IMR-90 (cell line): ENCODE measurements at regions not wholly inside any gene's neighbourhood (a gene's known extent, or its start where the extent isn't known, plus 50 kb on each side); places are given as distances from the start of the nearest gene placed in this dataset.

ENCODE experiments used
- ATAC-seq: fragments of 200-7000 bp; cut with Tn5 transposase; 2 replicates; pipeline ENCODE4 v1.9.1; 2020; ENCODE audit warnings: low read depth, mild to moderate bottlenecking, moderate library complexity
- BruUV-seq: library from RNA; stranded (reverse); fragments of 400-500 nt; replicated peaks from 2 replicates; lab custom pipeline; 2021; lab: Mats Ljungman, UMichigan
- CTCF ChIA-PET: fragments of 300-600 bp; formaldehyde crosslinking; extraction: SDS; loops from one replicate; lab custom pipeline; 2021; ENCODE audit warnings: antibody characterized with exemption; lab: Yijun Ruan, JAX
- POLR2A ChIA-PET: fragments of 300-600 bp; sonication (Branson Sonifier 250); formaldehyde crosslinking; loops from one replicate; lab custom pipeline; 2022; ENCODE audit warnings: antibody characterized with exemption; ENCODE audit not compliant: unreplicated experiment; lab: Charles Lee
- DNase-seq: peaks from one replicate; pipeline ENCODE4 v3.0.0; 2013
- H2AFZ ChIP-seq: replicated peaks from 2 replicates; pipeline ENCODE3; 2013; ENCODE audit warnings: low read length, mild to moderate bottlenecking; ENCODE audit not compliant: poor library complexity
- H2AK5ac ChIP-seq: 2 replicates; pipeline ENCODE4 v1.6.1; 2013; ENCODE audit warnings: low read depth, low read length, inconsistent platforms
- H2AK9ac ChIP-seq: replicated peaks from 2 replicates; pipeline ENCODE3; 2013; ENCODE audit warnings: mild to moderate bottlenecking, low read depth, low read length, moderate library complexity; ENCODE audit not compliant: poor library complexity
- H2BK120ac ChIP-seq: 2 replicates; pipeline ENCODE4 v1.6.1; 2013; ENCODE audit warnings: low read depth, low read length, inconsistent platforms
- H2BK15ac ChIP-seq: 3 replicates; pipeline ENCODE4 v1.6.1; 2013; ENCODE audit warnings: low read depth, low read length, inconsistent platforms
- H2BK20ac ChIP-seq: 2 replicates; pipeline ENCODE4 v1.6.1; 2013; ENCODE audit warnings: low read depth, mild to moderate bottlenecking, inconsistent platforms, low read length, moderate library complexity
- H2BK5ac ChIP-seq: 2 replicates; pipeline ENCODE4 v1.6.1; 2013; ENCODE audit warnings: mild to moderate bottlenecking, low read depth, low read length, inconsistent platforms; ENCODE audit not compliant: poor library complexity, severe bottlenecking
- H3K14ac ChIP-seq: replicated peaks from 2 replicates; pipeline ENCODE4 v1.6.1; 2013; ENCODE audit warnings: low read depth, low read length, inconsistent platforms
- H3K18ac ChIP-seq: 2 replicates; pipeline ENCODE4 v1.6.1; 2013; ENCODE audit warnings: low read depth, low read length, control low read depth
- H3K23ac ChIP-seq: 2 replicates; pipeline ENCODE4 v1.6.1; 2013; ENCODE audit warnings: low read depth, low read length, inconsistent platforms
- H3K27ac ChIP-seq: 2 replicates; pipeline ENCODE4 v1.5.1; 2013; ENCODE audit warnings: mild to moderate bottlenecking, control low read depth, low read length; ENCODE audit not compliant: insufficient read depth
- H3K27me3 ChIP-seq: 2 replicates; pipeline ENCODE4 v1.6.1; 2013; ENCODE audit warnings: low read length; ENCODE audit not compliant: control insufficient read depth, insufficient read depth
- H3K36me3 ChIP-seq: 2 replicates; pipeline ENCODE4 v1.6.1; 2013; ENCODE audit warnings: low read length, mixed read lengths; ENCODE audit not compliant: control insufficient read depth, insufficient read depth
- H3K4ac ChIP-seq: 2 replicates; pipeline ENCODE4 v1.6.1; 2013; ENCODE audit warnings: low read depth, low read length, inconsistent platforms
- H3K4me1 ChIP-seq: 2 replicates; pipeline ENCODE4 v1.6.1; 2013; ENCODE audit warnings: low read length, mixed read lengths; ENCODE audit not compliant: control insufficient read depth, insufficient read depth
- H3K4me2 ChIP-seq: 2 replicates; pipeline ENCODE4 v1.6.1; 2013; ENCODE audit warnings: low read depth, mild to moderate bottlenecking, control low read depth, low read length, moderate library complexity
- H3K4me3 ChIP-seq: 2 replicates; pipeline ENCODE4 v1.5.1; 2013; ENCODE audit warnings: low read depth, mild to moderate bottlenecking, control low read depth, low read length, moderate library complexity; ENCODE audit not compliant: insufficient read depth
- H3K56ac ChIP-seq: 2 replicates; pipeline ENCODE4 v1.6.1; 2013; ENCODE audit warnings: low read length, inconsistent platforms; ENCODE audit not compliant: insufficient read depth; ENCODE audit errors: extremely low read depth
- H3K79me1 ChIP-seq, 2 experiments: 2 replicates each; pipeline ENCODE4 v1.6.1; 2013; ENCODE audit warnings: low read length in 2 of 2, inconsistent platforms in 1 of 2, low read depth in 1 of 2
- H3K9ac ChIP-seq: 2 replicates; pipeline ENCODE4 v1.6.1; 2013; ENCODE audit warnings: low read depth, low read length, control low read depth
- H3K9me1 ChIP-seq: 2 replicates; pipeline ENCODE4 v1.6.1; 2013; ENCODE audit warnings: low read length, inconsistent platforms; ENCODE audit not compliant: insufficient read depth
- H3K9me3 ChIP-seq: 2 replicates; pipeline ENCODE4 v1.6.1; 2013; ENCODE audit warnings: low read length; ENCODE audit not compliant: control insufficient read depth, insufficient read depth
- H4K20me1 ChIP-seq: 2 replicates; pipeline ENCODE4 v1.6.1; 2013; ENCODE audit warnings: low read length, inconsistent platforms; ENCODE audit not compliant: insufficient read depth
- H4K5ac ChIP-seq: 2 replicates; pipeline ENCODE4 v1.6.1; 2013; ENCODE audit warnings: mild to moderate bottlenecking, low read depth, low read length, control low read depth
- H4K8ac ChIP-seq, 2 experiments: 2 replicates each; pipeline ENCODE4 v1.6.1; 2013; ENCODE audit warnings: low read depth in 2 of 2, low read length in 2 of 2, control low read depth in 1 of 2, inconsistent platforms in 1 of 2
- H4K91ac ChIP-seq: 2 replicates; pipeline ENCODE4 v1.6.1; 2013; ENCODE audit warnings: low read depth, low read length, inconsistent platforms; ENCODE audit not compliant: insufficient read depth
- BHLHE40 ChIP-seq: fragments of 150-350 bp; IDR thresholded peaks from 2 replicates; pipeline ENCODE4 v1.6.1; 2016; ENCODE audit warnings: mild to moderate bottlenecking, low read depth, low read length
- CEBPB ChIP-seq: IDR thresholded peaks from 2 replicates; pipeline ENCODE4 v1.6.1; 2012; ENCODE audit warnings: low read depth, low read length, improper control_type of control experiment
- CHD1 ChIP-seq: IDR thresholded peaks from 2 replicates; pipeline ENCODE4 v1.6.1; 2012; ENCODE audit warnings: low read depth, low read length, improper control_type of control experiment
- FOS ChIP-seq: fragments of 150-350 bp; IDR thresholded peaks from 2 replicates; pipeline ENCODE4 v1.6.1; 2016; ENCODE audit warnings: low read depth, low read length
- MAFK ChIP-seq: IDR thresholded peaks from 2 replicates; pipeline ENCODE4 v1.6.1; 2012; ENCODE audit warnings: low read depth, low read length, improper control_type of control experiment
- MAZ ChIP-seq: IDR thresholded peaks from 2 replicates; pipeline ENCODE4 v1.6.1; 2012; ENCODE audit warnings: low read depth, mild to moderate bottlenecking, low read length, improper control_type of control experiment, moderate library complexity, borderline replicate concordance
- MXI1 ChIP-seq: IDR thresholded peaks from 2 replicates; pipeline ENCODE4 v1.6.1; 2012; ENCODE audit warnings: low read depth, mild to moderate bottlenecking, low read length, moderate library complexity, borderline replicate concordance
- NFE2L2 ChIP-seq: fragments of 150-350 bp; IDR thresholded peaks from 2 replicates; pipeline ENCODE4 v1.6.1; 2016; ENCODE audit warnings: low read depth, mild to moderate bottlenecking, low read length
- POLR2A ChIP-seq: IDR thresholded peaks from 2 replicates; pipeline ENCODE4 v1.6.1; 2012; ENCODE audit warnings: mild to moderate bottlenecking, low read depth, low read length
- RAD21 ChIP-seq: IDR thresholded peaks from 2 replicates; pipeline ENCODE4 v1.6.1; 2012; ENCODE audit warnings: low read length, improper control_type of control experiment
- RCOR1 ChIP-seq: IDR thresholded peaks from 2 replicates; pipeline ENCODE4 v1.6.1; 2012; ENCODE audit warnings: mild to moderate bottlenecking, low read length, improper control_type of control experiment; ENCODE audit not compliant: insufficient replicate concordance
- RFX5 ChIP-seq: IDR thresholded peaks from 2 replicates; pipeline ENCODE4 v1.8.0; 2012; ENCODE audit warnings: low read depth, mild to moderate bottlenecking, low read length, moderate library complexity
- SMC3 ChIP-seq: fragments of 150-350 bp; IDR thresholded peaks from 2 replicates; pipeline ENCODE4 v1.6.1; 2016; ENCODE audit warnings: low read depth, mild to moderate bottlenecking, antibody characterized with exemption, low read length, moderate library complexity
- WGBS, 2 experiments: methylation state at CpG; one replicate each; pipeline versions ENCODE4 v1.1.5 to v1.1.7; 2013; ENCODE audit warnings: missing lambda C conversion rate in 2 of 2; ENCODE audit not compliant: insufficient read length in 1 of 2; ENCODE audit errors: extremely low coverage in 2 of 2; 5-methylcytosine and 5-hydroxymethylcytosine counted together
- dilution Hi-C: fragments of 300-500 bp; cut with HindIII; formaldehyde crosslinking; loops from one replicate; pipeline ENCODE4 v1.14.3; 2018; ENCODE audit warnings: low sequenced_read_pairs; ENCODE audit not compliant: unreplicated experiment
- in situ Hi-C: fragments of 300-500 bp; cut with MboI; formaldehyde crosslinking; loops from 3 replicates; pipeline ENCODE4 v1.14.3; 2019; ENCODE audit warnings: low sequenced_read_pairs, inconsistent platforms, mixed read lengths
- intact Hi-C: fragments of 100-400 bp; cut with micrococcal nuclease; formaldehyde crosslinking; loops from 2 replicates; pipeline ENCODE4 v1.10.0; 2022
- TF ChIP-seq, protein P1 (sequence below): conservative IDR thresholded peaks from 2 replicates; pipeline ENCODE4 v1.5.1; 2012; ENCODE audit warnings: mild to moderate bottlenecking, low read depth, low read length, improper control_type of control experiment
- TF ChIP-seq, protein P2 (sequence below): fragments of 150-350 bp; IDR thresholded peaks from 2 replicates; pipeline ENCODE4 v1.6.1; 2017; ENCODE audit warnings: mild to moderate bottlenecking, antibody characterized with exemption, low read length, low read depth
- TF ChIP-seq, protein P3 (sequence below): fragments of 150-350 bp; IDR thresholded peaks from 2 replicates; pipeline ENCODE4 v1.6.1; 2016; ENCODE audit warnings: low read depth, mild to moderate bottlenecking, low read length, moderate library complexity, borderline replicate concordance

DNA sequence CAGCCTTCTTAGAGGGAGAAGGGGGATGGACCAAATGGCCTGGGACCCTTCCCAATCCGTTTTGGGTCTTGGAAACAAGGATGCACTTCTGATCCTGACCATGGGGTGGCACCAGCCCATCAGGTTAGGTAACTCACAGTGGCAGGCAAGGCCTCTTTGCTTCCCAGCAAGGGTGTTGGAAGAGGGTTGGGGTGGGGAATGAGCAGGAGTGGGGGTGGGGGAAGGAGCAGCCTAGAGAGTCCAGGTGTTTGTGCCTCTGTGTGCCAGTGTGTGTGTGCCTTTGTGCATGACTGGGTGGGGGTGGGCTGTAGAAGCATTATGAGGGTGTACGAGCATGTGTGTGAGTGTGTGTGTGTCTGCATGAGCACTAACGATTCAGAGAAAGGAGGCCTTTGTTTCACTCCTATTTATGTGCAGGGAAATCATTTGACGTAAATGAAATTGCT is 213.1 kb downstream of the INSC start:
- Histone ChIP-seq H4K91ac (no peak overlapping the region), H3K14ac (no peak overlapping the region), H3K4me2 (no peak overlapping the region), H3K4ac (no peak overlapping the region), H3K27me3 (peaks cover 1% of the 10 kb centered on the region; the same call in 1 of the 2 replicates), H3K79me1 (no peaks in the 10 kb centered on the region), H3K56ac (no peak overlapping the region), H3K18ac (no peak overlapping the region), H2BK5ac (no peak overlapping the region), H3K9me3 (no peaks in the 10 kb centered on the region), H2AK5ac (no peak overlapping the region), H3K9me1 (no peaks in the 10 kb centered on the region), H3K36me3 (no peaks in the 10 kb centered on the region), H3K23ac (no peak overlapping the region), H3K4me3 (no peak overlapping the region), H2BK20ac (no peak overlapping the region), H2BK15ac (no peak overlapping the region), H4K5ac (no peak overlapping the region), H4K8ac (no peak overlapping the region), H3K9ac (no peak overlapping the region), H3K4me1 (no peaks in the 10 kb centered on the region), H4K20me1 (no peaks in the 10 kb centered on the region), H2BK120ac (no peak overlapping the region), H3K27ac (no peak overlapping the region), H2AFZ (no peak overlapping the region), H2AK9ac (no peak overlapping the region)
- BruUV-seq: no TSS peak
- WGBS, 2 experiments: 0% methylated on average over 1 of the region's 4 CpGs; no CpG with 5 or more reads in 1 of the 2 experiments
- TF ChIP-seq MAZ: no peak
- TF ChIP-seq, protein P1, sequence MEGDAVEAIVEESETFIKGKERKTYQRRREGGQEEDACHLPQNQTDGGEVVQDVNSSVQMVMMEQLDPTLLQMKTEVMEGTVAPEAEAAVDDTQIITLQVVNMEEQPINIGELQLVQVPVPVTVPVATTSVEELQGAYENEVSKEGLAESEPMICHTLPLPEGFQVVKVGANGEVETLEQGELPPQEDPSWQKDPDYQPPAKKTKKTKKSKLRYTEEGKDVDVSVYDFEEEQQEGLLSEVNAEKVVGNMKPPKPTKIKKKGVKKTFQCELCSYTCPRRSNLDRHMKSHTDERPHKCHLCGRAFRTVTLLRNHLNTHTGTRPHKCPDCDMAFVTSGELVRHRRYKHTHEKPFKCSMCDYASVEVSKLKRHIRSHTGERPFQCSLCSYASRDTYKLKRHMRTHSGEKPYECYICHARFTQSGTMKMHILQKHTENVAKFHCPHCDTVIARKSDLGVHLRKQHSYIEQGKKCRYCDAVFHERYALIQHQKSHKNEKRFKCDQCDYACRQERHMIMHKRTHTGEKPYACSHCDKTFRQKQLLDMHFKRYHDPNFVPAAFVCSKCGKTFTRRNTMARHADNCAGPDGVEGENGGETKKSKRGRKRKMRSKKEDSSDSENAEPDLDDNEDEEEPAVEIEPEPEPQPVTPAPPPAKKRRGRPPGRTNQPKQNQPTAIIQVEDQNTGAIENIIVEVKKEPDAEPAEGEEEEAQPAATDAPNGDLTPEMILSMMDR: peak; percentile 71
- no peak for TF ChIP-seq CEBPB
- no peak for TF ChIP-seq RFX5
- TF ChIP-seq MAFK: no peak
- TF ChIP-seq, protein P2, sequence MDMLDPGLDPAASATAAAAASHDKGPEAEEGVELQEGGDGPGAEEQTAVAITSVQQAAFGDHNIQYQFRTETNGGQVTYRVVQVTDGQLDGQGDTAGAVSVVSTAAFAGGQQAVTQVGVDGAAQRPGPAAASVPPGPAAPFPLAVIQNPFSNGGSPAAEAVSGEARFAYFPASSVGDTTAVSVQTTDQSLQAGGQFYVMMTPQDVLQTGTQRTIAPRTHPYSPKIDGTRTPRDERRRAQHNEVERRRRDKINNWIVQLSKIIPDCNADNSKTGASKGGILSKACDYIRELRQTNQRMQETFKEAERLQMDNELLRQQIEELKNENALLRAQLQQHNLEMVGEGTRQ: no peak
- no peak for TF ChIP-seq NFE2L2
- TF ChIP-seq RCOR1: no peak
- TF ChIP-seq MXI1: no peak
- TF ChIP-seq, protein P3, sequence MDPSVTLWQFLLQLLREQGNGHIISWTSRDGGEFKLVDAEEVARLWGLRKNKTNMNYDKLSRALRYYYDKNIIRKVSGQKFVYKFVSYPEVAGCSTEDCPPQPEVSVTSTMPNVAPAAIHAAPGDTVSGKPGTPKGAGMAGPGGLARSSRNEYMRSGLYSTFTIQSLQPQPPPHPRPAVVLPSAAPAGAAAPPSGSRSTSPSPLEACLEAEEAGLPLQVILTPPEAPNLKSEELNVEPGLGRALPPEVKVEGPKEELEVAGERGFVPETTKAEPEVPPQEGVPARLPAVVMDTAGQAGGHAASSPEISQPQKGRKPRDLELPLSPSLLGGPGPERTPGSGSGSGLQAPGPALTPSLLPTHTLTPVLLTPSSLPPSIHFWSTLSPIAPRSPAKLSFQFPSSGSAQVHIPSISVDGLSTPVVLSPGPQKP: no peak
- no peak for TF ChIP-seq POLR2A
- TF ChIP-seq SMC3: peak; percentile 61
- TF ChIP-seq FOS: no peak
- TF ChIP-seq RAD21: peak; percentile 79
- TF ChIP-seq CHD1: no peak
- no peak for TF ChIP-seq BHLHE40
- peak; percentile 51 for DNase-seq
- intact Hi-C loops: loop anchor here (1.0 to 10.0 kb wide), 5 partner anchors 307 to 1457 kb away; no protein-coding TSS in a partner anchor
- dilution Hi-C loops: no loop called here
- ATAC-seq: peak; percentile 97
- POLR2A ChIA-PET: no interaction called here
- CTCF ChIA-PET: no interaction called here
- in situ Hi-C loops: no loop called here
